Pons (tissue), 1 donor: ENCODE measurements at regions not wholly inside any gene's neighbourhood (a gene's known extent, or its start where the extent isn't known, plus 50 kb on each side); places are given as distances from the start of the nearest gene placed in this dataset.

Source experiments
- DNase-seq: peaks from one replicate; pipeline ENCODE4 v3.0.0-alpha.2; 2016; ENCODE audit warnings: low spot score

GRCh38 chr13:89828506-89828905 is 1519.0 kb upstream of the MIR17HG start:
- no peak for DNase-seq

GRCh38 chr13:89831157-89831556 is 1516.3 kb upstream of the MIR17HG start:
- DNase-seq: no peak

GRCh38 chr13:89832827-89833226 is 1514.7 kb upstream of the MIR17HG start:
- no peak for DNase-seq

DNA sequence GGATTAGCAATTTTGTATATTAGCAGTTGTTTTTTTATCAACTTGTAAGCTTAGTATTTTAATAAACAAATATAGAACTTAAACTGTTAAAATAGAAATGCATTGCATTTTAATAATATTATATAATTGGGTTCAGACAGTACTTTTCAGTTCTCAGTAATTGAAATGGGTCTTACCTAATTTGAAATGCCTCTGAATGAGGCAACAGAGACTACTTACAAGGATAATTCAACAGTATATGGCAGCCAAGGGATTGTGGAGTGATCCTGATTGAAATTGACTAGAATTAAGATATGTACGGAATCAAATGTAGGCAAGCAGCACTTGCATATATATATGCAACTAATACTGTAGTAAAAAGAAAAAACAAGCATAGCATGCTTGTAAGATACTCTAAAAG is 1503.9 kb upstream of the MIR17HG start:
- DNase-seq: no peak

DNA sequence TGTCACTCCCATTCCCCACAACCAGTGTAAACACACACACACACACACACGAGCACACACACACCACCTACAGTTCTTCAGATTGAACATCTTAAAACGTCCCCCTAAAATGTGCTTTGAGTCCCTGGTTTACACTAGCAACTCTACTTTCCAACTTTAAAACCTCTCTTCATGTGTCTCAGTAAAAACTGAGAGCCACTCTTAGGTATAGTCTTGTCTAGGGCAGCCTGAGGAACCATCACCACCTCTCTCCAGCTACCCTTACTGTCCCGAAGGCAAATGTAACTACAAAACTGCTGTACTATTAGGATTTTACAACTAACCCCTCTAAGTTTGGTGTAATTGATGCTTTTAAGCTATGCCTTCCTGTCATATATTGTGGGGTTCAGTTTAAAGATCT is 1501.6 kb upstream of the MIR17HG start:
- DNase-seq: no peak

- DNase-seq: no peak
Observed at GRCh38 chr13:89846926-89847585, 1500.4 kb upstream of the MIR17HG start.

- DNase-seq: no peak
Observed at GRCh38 chr13:89852570-89852969, 1494.9 kb upstream of the MIR17HG start.

DNA sequence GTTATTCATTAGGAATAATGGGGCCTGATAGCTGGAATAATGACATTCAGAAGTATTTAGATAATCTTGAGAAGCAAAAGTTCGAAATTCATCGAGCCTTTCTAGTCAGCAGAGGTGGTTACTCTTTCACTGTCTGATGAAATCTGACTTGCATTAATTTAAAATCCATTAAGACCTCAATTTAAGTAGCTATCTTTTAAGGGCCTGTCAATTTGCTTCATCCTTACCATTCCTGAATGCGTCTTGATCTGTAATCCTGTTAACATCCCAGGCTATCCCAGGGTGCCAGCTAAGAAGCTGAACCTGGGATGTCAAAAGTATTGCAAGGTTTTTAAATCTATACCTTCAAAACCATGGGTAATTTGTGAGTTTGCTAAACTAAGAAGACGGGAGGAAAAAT is 1491.0 kb upstream of the MIR17HG start:
- no peak for DNase-seq

- DNase-seq: no peak
Observed at GRCh38 chr13:89857502-89857901, 1490.0 kb upstream of the MIR17HG start.

GRCh38 chr13:89862011-89862690 is 1485.3 kb upstream of the MIR17HG start:
- no peak for DNase-seq

DNA sequence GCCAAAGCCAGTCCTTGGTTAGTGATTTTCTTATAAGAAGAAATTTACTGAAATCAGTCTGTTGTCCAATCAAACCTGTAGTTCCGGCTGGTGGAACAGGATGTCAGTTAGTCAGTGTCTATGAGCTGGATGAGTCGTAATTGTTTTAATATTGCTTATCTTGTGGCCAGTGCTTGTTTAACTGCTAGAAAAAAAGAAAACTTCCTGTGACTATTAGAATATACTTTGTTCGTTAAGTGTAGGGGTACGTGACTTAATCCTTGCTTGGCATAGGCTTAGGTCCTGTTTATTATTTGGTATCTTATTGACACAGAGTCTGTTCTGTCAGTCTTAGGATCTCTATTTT is 1484.8 kb upstream of the MIR17HG start:
- DNase-seq: no peak

DNA sequence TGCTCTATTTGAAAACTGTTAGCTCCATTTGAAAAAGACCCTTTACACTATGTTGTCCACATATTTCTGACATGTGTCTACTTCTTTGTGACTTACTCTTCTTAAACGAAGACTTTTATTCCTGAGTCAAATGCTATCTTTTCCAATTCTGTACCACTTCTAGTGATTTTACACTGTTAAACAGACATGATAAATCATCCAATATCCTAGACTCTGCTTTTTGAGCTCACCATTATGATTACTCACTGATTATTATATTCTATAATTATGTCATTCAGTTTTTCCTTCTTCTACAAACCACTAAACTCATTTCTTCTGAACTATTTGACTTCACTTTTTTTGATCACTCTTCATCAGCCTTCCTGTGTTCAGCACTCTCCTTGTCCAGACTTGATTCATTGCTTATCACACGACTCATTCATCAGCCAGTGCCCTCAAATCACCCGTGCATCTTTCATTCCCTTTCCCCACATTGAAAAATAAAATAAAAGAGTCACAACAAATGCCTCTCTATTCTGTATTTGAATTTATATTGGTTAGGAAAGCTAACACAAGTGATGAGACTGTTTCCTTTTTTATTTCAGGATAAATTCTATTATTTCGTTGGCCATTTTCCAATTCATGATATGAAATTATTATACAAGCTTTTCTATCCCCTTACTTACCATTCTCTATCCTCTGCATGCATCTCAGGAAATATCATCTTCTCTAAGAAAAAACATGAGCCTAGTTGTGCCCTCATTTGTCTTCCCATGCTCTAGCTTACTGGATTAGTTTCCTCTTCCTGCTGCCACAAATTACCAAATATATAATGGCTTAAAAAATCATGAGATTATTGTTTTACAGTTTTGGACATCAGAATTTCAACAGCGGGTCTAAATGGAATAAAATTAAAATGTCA is 1482.1 kb upstream of the MIR17HG start:
- DNase-seq: no peak

DNA sequence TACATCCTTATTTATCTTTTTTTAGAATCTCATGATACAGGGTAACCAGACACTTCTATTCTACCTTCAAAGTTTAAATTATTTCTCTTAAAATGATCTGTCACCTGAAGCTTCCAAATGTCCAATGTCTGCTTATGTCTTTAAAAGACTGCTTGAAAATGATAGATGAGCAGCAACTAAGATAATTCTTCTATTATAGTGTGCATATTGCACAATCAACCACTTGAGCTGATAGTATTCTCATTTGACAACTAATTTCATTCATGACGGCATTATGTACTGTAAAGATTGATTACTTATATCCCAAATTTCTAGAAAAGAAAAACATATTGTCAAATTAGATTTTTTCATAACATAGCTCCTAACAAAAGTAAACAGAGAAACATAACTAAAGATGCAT is 1478.2 kb upstream of the MIR17HG start:
- no peak for DNase-seq

DNA sequence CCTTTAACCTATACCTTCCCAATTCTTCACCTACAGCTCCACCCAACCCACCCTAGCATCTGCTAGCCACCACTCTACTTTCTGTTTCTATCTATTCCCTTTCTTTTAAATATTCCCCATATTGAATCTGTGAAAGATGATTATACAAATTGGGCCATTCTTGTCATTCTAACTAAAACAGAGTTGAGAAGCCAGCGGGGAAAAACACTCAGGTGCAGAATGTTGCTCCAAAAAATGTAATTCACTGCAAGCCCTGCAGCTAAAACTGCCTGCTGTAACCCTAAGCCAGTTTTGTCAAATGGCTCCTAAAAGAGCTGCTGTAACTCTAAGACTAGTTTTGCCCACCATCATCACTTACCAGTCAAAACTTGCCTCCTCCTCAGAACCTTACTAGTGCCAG is 1468.6 kb upstream of the MIR17HG start:
- DNase-seq: no peak

GRCh38 chr13:89880201-89880600 is 1467.3 kb upstream of the MIR17HG start:
- DNase-seq: no peak

DNA sequence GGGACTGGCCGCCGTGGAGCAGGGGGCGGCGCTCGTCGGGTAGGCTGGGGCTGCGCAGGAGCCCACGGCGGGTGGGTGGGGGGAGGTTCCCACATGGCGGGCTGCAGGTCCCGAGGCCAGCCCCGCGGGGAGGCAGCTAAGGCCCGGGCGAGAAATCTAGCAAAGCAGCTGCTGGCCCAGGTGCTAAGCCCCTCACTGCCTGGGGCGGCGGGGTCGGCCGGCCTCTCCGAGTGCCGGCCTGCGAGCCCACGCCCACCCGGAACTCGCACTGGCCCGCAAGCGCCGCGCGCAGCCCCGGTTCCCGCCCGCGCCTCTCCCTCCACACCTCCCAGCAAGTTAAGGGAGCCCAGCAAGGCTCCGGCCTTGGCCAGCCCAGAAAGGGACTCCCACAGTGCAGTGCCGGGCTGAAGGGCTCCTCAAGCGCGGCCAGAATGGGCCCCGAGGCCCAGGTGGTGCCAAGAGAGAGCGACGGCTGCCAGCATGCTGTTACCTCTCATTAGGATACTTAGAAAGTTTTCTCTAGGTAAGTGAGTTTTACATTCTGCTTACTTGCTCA is 1463.5 kb upstream of the MIR17HG start:
- no peak for DNase-seq

DNA sequence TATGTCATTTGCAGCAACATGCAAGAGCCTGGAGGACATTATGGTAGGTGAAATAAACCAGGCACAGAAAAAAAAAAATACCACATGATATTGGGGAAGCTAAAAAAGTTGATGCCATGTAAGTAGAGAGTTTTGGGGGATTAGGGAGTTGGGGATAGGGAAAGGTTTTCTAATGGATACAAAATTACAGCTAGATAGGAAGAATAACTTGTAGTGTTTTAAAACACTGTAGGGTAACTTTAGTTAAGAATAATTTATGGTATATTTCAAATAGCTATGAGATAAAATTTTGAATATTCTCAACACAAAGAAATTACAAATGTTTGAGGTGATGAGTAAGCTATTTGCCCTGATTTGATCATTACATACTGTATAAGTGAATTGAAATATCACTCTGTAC is 1456.7 kb upstream of the MIR17HG start:
- DNase-seq: no peak

DNA sequence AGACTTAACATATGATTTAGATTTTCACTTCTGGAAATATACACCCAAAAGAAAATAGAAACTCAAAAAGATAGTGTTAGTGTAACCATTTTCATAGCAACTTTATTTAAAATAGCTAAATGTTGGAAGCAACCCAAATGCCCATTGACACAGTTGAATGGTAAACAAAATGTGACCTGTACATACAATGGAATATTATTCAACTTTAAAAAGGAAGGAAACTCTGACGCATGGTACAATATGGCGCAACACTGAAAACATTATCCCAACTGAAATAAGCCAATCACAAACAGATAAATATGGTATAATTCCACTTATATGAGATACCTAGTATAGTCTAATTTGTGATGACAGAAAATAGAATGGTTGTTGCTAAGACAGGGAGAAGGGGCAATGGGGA is 1456.1 kb upstream of the MIR17HG start:
- no peak for DNase-seq

- DNase-seq: no peak
Observed at GRCh38 chr13:89897681-89898080, 1449.8 kb upstream of the MIR17HG start.

DNA sequence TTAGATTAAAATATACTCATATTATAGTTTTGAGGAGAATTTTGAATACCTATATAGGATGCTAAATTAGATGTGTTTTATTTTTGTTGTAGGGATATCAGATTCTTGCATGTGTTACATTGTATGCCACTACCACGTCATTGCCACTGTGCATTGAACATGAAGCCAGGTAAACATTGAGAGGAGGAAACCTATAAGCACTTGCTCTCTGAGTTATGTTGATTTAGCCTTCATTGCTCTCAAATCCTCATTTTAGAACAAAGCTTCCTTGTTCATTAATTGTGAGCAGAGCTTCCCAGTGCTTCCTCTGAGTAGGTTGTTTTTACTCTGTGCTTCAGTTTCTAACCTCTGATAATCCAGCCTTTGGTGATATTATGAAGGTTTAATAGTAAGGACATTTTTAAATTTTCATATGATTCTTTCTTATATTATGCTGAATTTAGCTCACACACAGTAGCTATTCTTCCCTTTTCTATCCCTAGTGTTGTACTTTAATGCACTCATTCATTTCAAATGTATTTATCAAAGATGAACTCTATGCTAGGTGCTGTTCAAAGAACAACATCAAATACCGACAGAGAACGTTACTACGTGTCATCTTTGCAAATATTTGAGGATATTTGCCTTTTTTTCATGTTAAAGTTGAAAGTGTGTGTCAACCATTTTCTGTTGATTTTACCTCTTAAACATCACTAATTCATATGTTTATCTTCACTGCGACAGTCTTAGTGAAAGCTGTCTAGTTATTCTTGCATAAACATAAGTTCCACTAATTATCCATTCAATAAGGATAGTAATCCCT is 1448.0 kb upstream of the MIR17HG start:
- no peak for DNase-seq

DNA sequence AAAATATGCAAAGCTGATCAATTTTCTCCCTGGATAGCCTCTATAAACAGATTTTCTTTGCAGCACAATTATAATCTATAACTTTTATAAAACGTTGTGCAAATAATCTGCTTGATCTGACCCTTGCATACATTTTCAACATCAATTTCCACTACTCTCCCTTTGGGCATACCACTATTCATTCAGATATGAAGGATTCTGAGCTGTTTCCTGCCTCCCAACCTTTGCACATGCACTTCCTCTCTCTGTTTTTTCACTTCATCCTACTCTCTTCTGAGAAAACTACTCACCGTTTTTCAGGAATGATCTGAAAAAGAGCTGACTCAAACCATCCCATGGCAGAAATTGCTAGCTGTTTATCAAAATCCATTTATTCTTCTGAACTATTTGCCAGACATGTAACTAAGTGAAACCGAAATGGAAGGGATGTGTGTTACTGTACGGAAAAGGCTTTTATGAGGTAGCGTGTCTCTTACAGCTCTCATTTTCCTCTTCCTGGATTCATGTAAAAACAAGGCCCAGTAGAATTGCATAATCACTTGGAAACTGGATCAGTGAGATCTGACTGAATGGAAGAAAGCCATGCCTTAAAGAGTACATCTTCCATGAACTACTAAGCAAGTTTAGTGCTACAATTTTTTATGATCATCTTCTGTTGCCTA is 1447.3 kb upstream of the MIR17HG start:
- no peak for DNase-seq
